Stimulated activated memory B cell treated with anti-CD40 and anti-IgM and Interleukin-4, amounts not matched to agents 10 μg/mL and 1 μg/mL and 100 μg/mL, for 72 hours (primary cell): ENCODE measurements at regions not wholly inside any gene's neighbourhood (a gene's known extent, or its start where the extent isn't known, plus 50 kb on each side); places are given as distances from the start of the nearest gene placed in this dataset.
A peak's percentile ranks its signal among the peaks of the same experiment; 100 is the strongest.

Experiments used
- ATAC-seq: fragments of 150-1000 bp; cut with Tn5 transposase; 2 replicates; pipeline ENCODE4 v1.10.0; 2021
- H3K27ac Mint-ChIP-seq: one replicate; pipeline ENCODE4 v1.8.0; 2022; ENCODE audit warnings: mild to moderate bottlenecking, mixed read lengths
- H3K27me3 Mint-ChIP-seq: one replicate; pipeline ENCODE4 v1.8.0; 2022; ENCODE audit warnings: mixed read lengths
- H3K36me3 Mint-ChIP-seq: one replicate; pipeline ENCODE4 v1.8.0; 2022; ENCODE audit warnings: mixed read lengths
- H3K4me1 Mint-ChIP-seq: one replicate; pipeline ENCODE4 v1.8.0; 2022; ENCODE audit warnings: mixed read lengths
- H3K4me3 Mint-ChIP-seq: one replicate; pipeline ENCODE4 v1.8.0; 2022; ENCODE audit warnings: mild to moderate bottlenecking, moderate library complexity, mixed read lengths
- H3K9me3 Mint-ChIP-seq: one replicate; pipeline ENCODE4 v1.8.0; 2022; ENCODE audit warnings: mixed read lengths

DNA sequence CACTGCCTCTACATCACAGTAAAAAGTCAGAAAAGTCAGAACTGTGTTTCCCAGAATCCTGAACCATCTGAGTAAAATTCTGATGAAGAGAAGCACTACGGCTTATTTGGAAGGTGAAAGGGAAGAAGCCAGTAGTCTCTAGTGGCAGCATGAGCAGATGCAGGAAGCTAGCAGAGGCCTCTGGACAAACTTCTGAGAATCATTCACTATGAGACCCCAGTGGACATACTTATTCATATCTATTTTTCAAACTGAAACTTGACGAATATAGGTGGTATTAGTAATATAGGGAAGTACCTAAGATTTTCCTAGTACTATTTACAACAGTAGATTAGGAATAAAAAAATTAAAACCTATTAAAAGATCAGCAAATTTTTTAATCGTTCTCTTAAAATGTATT is 272.8 kb upstream of the TTC14 start:
- H3K36me3 Mint-ChIP-seq = no peaks in the 10 kb centered on the region
- no peaks in the 10 kb centered on the region for H3K4me1 Mint-ChIP-seq
- no peak overlapping the region for H3K4me3 Mint-ChIP-seq
- H3K9me3 Mint-ChIP-seq = peaks cover 3% of the 10 kb centered on the region
- H3K27me3 Mint-ChIP-seq = no peaks in the 10 kb centered on the region
- no peak overlapping the region for H3K27ac Mint-ChIP-seq
- peak; percentile 44 for ATAC-seq

DNA sequence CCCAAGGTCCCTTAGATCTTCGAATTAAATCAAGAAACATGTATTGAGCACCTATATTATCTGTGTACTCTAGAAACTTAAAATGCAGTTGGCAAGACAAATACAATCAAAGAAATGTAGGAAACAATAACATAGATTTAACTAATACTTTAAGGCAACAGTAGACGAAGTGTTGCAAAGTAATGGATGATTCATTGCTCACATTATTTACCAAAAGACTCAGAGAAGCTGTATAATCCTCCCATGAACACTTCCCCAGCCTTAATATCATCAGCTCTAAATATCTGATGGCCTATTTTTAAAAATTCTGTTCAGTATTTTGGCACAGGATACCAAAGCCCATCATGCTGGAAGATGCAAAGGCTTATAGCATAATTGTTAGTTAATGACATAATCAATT is 272.1 kb upstream of the TTC14 start:
- Mint-ChIP-seq H3K4me3 (no peak overlapping the region), H3K4me1 (no peaks in the 10 kb centered on the region), H3K27ac (no peak overlapping the region), H3K27me3 (no peaks in the 10 kb centered on the region), H3K9me3 (peaks cover 3% of the 10 kb centered on the region), H3K36me3 (no peaks in the 10 kb centered on the region)
- ATAC-seq = no peak

DNA sequence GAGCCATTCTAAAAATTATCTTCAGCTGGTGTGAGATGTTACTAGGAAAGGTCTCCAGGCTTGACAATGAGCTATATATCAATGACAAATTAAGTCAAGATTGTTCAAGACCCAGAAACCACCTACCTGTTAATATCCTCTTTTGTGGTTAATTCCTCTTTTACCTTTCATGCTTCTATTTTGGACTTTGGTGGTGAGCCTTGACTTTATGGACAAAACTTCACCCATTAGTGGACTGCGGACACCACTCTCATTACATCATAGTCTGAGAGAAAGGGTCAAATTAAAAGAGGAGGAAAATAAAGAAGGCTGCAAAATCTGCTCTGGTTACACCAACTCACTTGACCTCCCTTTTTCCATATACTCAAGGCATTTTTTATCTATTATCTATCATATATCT is 271.5 kb upstream of the TTC14 start:
- Mint-ChIP-seq H3K27me3 (no peaks in the 10 kb centered on the region), H3K4me3 (no peak overlapping the region), H3K36me3 (no peaks in the 10 kb centered on the region), H3K27ac (no peak overlapping the region), H3K9me3 (peaks cover 3% of the 10 kb centered on the region), H3K4me1 (no peaks in the 10 kb centered on the region)
- no peak for ATAC-seq

DNA sequence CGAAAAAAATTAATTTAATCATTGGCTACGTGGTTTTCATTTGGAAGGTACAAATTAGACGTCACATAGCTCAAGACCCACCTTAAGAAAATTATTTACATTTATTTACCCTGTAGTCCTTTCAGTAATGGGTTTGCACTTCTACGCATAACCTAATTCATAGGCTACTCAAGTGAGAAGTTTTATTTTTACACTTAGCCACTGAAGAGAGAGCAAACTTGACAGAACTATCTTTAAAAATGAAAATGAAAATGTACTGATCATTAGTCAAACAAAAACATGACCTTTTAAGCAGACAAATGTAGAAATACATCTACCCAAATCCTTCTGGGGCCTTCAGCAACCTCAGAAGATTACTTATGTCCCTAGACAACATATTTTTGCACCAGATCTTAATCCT is 269.4 kb upstream of the TTC14 start:
- no peak for ATAC-seq
- peaks cover 3% of the 10 kb centered on the region for H3K9me3 Mint-ChIP-seq
- H3K27ac Mint-ChIP-seq = no peak overlapping the region
- H3K4me3 Mint-ChIP-seq = no peak overlapping the region
- no peaks in the 10 kb centered on the region for H3K4me1 Mint-ChIP-seq
- no peaks in the 10 kb centered on the region for H3K27me3 Mint-ChIP-seq
- no peaks in the 10 kb centered on the region for H3K36me3 Mint-ChIP-seq

DNA sequence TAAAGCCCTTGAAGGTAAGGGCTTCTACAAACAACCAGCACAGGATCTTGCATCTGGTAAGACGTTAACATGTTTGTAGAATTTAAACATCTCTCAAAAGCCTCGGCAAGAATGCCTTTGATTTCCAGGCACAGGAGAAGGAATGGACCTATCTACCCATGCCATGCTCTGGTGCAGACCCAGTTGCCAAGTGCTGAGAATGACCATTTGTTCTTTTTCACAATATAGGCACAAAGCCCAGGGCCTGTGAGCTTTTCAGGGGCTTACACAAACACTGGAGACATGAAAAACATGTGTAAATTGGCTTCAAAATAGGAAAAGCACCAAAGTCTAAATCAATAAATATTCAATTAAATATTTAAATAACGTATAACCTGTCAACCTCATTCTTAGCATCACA is 266.9 kb upstream of the TTC14 start:
- H3K27ac Mint-ChIP-seq = no peak overlapping the region
- no peaks in the 10 kb centered on the region for H3K27me3 Mint-ChIP-seq
- no peak overlapping the region for H3K4me3 Mint-ChIP-seq
- H3K36me3 Mint-ChIP-seq = no peaks in the 10 kb centered on the region
- ATAC-seq = no peak
- peaks cover 3% of the 10 kb centered on the region for H3K9me3 Mint-ChIP-seq
- no peaks in the 10 kb centered on the region for H3K4me1 Mint-ChIP-seq

DNA sequence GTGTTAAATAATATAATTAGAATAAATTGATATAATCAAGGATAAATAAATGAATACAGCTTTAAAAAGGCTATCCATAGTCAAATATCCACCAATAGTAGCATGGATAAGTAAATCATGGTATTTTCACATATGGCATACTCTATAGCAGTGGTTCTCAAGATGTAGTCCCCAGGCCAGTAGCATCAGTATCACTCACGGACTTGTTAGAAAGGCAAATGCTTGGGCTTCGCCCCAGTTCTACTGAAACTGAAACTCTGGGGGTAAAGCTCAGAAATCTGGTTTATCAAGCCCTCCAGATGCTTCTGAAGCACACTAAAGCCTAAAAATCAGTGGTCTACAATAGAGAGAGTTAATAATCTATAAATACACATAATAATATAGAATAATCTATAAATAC is 261.6 kb upstream of the TTC14 start:
- no peak for ATAC-seq
- Mint-ChIP-seq H3K36me3 (no peaks in the 10 kb centered on the region), H3K4me1 (no peaks in the 10 kb centered on the region), H3K9me3 (no peaks in the 10 kb centered on the region), H3K27ac (no peak overlapping the region), H3K27me3 (no peaks in the 10 kb centered on the region), H3K4me3 (no peak overlapping the region)

DNA sequence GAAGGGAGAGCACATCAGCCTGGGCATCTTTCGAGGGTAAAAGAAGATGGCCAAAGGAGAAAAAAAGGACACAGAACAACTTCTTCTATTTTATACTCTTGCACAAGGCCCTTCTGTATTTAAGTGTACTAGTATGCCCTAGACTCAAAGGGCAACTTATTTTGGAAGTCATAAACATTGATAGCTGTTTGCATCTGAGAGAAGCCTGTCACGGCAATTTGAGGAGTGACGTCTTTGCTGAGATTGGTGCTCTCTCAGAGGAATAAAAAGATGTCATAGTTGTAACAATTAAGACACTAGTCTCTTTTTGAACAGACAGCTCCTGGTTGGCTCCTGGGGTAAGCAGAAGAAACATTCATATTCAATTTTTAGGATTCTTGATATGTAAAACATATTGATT is 260.4 kb upstream of the TTC14 start:
- Mint-ChIP-seq H3K4me1 (no peaks in the 10 kb centered on the region), H3K27me3 (no peaks in the 10 kb centered on the region), H3K27ac (no peak overlapping the region), H3K4me3 (no peak overlapping the region), H3K36me3 (no peaks in the 10 kb centered on the region), H3K9me3 (no peaks in the 10 kb centered on the region)
- ATAC-seq = no peak

DNA sequence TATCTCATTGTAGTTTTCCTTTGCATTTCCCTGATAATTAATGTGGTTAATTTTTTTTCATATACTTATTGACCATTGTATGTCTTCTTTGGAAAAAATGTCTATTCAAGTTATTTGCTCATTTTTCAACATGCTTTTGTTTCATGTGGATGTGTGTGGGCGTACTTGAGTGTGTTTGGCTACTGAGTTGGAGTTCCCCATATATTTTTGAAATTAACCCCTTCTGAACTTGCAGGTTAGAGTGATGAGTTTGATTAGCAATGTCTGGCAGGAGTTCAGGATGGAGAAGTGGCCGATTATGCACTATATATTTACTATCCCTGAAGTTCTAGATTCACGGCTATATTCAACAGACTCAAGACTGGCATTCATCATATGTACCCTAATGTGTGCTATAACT is 250.4 kb upstream of the TTC14 start:
- Mint-ChIP-seq H3K36me3 (no peaks in the 10 kb centered on the region), H3K27ac (no peak overlapping the region), H3K27me3 (no peaks in the 10 kb centered on the region), H3K4me1 (no peaks in the 10 kb centered on the region), H3K4me3 (no peak overlapping the region), H3K9me3 (peaks cover 6% of the 10 kb centered on the region)
- no peak for ATAC-seq

DNA sequence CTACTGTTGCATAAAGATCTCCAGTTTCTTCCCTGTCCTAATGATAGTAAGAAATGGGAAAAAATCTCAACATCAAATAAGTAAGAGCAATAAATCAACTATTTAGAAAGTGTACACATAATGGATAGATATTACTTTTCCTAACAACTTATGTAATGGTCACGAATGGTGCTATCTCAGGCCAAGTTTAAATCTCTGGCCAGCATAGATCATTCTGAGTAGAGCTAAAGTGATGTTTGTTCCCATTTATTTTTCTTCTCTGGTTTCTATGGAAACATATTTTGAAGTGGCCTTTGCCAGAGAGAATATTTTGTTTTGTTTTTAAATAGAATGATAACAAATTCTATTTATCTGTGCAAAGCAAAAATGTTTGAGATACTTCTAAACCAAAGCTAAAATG is 249.7 kb upstream of the TTC14 start:
- Mint-ChIP-seq H3K9me3 (peaks cover 2% of the 10 kb centered on the region), H3K4me1 (no peaks in the 10 kb centered on the region), H3K27me3 (no peaks in the 10 kb centered on the region), H3K27ac (no peak overlapping the region), H3K4me3 (no peak overlapping the region), H3K36me3 (no peaks in the 10 kb centered on the region)
- no peak for ATAC-seq

DNA sequence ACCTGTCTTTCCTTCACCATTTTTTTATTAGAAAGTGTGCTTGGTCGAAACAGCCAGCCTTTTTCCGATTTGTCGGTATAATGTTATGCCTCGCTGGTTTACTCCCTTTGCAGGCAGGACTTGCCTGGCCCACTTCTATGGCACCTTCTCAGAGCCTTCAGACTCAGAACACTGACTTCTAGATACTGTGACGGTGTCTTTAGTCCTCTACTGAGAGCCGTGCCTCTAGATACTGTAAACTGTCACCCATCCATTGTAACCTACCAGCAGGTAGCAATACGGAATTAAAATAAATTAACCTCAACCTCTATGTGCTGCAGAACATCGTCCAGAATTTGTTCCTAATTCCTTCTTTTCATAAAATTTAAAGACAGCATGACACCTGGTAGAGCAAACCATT is 247.7 kb upstream of the TTC14 start:
- H3K4me1 Mint-ChIP-seq = no peaks in the 10 kb centered on the region
- H3K9me3 Mint-ChIP-seq = no peaks in the 10 kb centered on the region
- no peak overlapping the region for H3K27ac Mint-ChIP-seq
- H3K36me3 Mint-ChIP-seq = no peaks in the 10 kb centered on the region
- no peak for ATAC-seq
- H3K27me3 Mint-ChIP-seq = no peaks in the 10 kb centered on the region
- H3K4me3 Mint-ChIP-seq = no peak overlapping the region

DNA sequence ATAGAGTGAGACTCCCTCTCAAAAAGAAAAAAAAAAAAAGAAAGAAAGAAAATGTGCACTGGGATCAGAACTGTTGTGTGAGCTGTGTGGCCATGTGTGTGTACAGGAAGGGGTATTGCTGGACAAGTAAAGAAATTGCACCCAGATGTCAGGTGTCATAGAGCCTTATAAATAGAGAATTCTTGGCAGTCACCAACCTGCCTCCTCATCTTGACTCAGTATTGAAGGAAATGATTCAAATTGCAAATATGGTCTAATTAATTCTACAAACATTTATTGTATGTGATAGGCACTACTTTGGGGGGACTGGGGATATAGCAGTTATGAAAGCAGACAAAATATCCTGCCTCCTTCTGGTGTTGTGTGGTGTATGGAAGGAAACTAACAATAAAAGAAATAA is 243.8 kb upstream of the TTC14 start:
- Mint-ChIP-seq H3K9me3 (peaks cover 6% of the 10 kb centered on the region), H3K4me3 (no peak overlapping the region), H3K36me3 (no peaks in the 10 kb centered on the region), H3K4me1 (no peaks in the 10 kb centered on the region), H3K27me3 (no peaks in the 10 kb centered on the region), H3K27ac (no peak overlapping the region)
- no peak for ATAC-seq

DNA sequence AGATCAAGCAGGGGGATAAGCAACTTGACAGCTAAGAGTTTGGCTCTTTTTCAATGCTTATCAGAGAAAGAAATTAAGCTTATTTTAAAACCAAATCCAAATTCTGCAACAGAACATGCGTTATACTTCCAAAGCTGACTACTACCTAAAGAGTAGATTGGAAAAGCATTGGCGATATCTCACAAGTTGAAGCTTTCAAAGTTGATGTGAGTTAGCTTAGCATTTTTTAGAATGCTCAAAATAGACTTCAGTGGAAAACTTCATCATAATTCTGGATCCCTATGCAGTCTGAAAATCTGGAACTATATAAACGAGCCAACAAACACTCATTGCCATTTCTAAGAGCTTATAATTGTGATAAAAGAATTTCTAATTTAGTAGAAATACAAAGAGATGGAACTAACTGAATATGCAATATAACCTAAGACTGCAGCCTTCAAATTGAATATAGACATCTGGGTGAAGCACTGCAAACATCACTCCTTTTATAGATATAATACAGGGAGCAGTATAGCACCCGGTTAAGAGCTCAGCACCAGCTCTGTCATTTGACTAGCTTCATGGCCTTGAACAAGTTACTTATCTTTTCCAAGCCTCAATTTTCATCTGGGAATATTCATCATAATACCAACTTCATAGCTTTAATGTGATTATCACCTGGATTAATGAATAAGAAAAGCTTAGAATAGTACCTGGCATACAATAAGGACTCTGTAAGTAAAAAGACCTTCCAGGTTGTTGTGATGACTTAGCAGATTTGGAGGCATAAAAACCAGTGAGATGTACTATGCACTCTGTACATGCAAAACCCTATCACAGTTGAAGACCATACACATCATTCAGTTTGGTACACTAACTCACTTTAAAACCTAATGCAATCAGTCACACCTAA is 242.7 kb upstream of the TTC14 start:
- ATAC-seq = no peak
- peaks cover 6% of the 10 kb centered on the region for H3K9me3 Mint-ChIP-seq
- H3K27ac Mint-ChIP-seq = no peak overlapping the region
- H3K4me1 Mint-ChIP-seq = no peaks in the 10 kb centered on the region
- H3K36me3 Mint-ChIP-seq = no peaks in the 10 kb centered on the region
- no peaks in the 10 kb centered on the region for H3K27me3 Mint-ChIP-seq
- no peak overlapping the region for H3K4me3 Mint-ChIP-seq

DNA sequence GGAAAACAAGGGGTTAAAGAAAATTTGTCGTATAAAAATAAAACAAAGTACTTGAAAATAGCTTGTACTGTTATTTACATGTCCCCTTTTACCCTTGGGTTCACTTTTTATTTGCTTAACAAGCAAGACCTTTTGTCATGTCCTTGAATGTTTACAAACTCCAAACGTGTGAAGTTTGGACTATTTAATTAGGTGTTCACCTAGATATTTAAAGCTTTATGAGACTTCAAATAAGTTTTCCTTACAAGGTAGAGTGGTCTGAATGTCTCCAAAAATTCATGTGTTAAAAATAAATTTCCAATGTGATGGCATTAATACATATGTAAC is 242.0 kb upstream of the TTC14 start:
- H3K4me1 Mint-ChIP-seq = no peaks in the 10 kb centered on the region
- no peaks in the 10 kb centered on the region for H3K36me3 Mint-ChIP-seq
- H3K27me3 Mint-ChIP-seq = no peaks in the 10 kb centered on the region
- no peak for ATAC-seq
- no peak overlapping the region for H3K4me3 Mint-ChIP-seq
- H3K27ac Mint-ChIP-seq = no peak overlapping the region
- peaks cover 6% of the 10 kb centered on the region for H3K9me3 Mint-ChIP-seq

DNA sequence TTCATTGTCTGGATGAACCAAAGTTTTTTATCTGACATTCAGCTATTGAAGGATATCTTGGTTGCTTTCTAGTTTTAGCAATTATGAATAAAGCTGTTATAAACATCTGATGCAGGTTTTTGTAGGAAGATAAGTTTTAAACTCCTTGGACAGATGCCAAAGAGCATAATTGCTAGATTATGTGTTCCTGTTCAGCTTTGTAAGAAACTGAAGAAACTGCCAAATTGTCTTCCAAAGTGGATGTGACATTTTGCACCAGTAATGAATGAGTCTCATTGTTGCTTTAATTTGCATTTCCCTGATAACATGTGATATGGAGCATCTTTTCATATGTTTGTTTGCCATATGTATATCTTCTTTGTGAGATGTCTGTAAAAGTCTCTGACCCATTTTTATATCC is 239.9 kb upstream of the TTC14 start:
- no peak overlapping the region for H3K4me3 Mint-ChIP-seq
- peaks cover 13% of the 10 kb centered on the region for H3K27me3 Mint-ChIP-seq
- no peak for ATAC-seq
- no peaks in the 10 kb centered on the region for H3K4me1 Mint-ChIP-seq
- H3K9me3 Mint-ChIP-seq = peaks cover 6% of the 10 kb centered on the region
- H3K36me3 Mint-ChIP-seq = no peaks in the 10 kb centered on the region
- no peak overlapping the region for H3K27ac Mint-ChIP-seq

DNA sequence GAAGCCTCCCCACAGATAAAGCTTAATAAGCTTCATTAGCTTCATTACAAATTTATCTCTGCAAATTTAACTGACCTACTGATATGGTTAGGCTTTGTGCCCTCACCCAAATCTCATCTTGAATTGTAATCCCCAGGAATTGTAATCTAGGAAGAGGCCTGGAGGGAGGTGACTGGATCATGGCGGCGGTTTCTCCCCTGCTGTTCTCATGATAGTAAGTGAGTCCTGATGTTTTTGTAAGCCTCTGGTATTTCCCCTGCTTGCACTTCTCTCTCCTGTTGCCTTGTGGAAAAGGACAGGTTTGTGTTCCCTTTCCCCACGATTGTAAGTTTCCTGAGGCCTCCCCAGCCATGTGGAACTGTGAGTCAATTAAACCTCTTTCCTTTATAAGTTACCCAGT is 226.1 kb upstream of the TTC14 start:
- H3K4me3 Mint-ChIP-seq = no peak overlapping the region
- no peaks in the 10 kb centered on the region for H3K36me3 Mint-ChIP-seq
- H3K27ac Mint-ChIP-seq = no peak overlapping the region
- ATAC-seq = no peak
- H3K27me3 Mint-ChIP-seq = no peaks in the 10 kb centered on the region
- H3K4me1 Mint-ChIP-seq = no peaks in the 10 kb centered on the region
- H3K9me3 Mint-ChIP-seq = peaks cover 10% of the 10 kb centered on the region

DNA sequence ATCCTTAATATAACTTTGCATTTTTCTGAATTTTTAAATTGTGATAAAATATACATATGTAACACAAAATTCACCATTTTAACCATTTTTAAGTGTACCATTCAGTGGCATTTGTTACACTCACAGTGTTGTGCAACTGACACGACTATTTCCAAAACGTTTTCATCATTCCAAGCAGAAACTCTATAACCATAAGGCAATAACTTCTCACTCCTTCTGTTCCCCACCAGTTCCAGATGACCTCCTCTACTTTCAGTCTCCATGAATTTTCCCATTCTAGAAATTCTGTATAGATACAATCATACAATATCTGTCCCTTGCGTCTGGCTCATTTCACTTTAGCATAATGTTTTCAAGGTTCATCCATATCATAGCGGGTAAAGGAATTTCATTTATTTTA is 223.5 kb upstream of the TTC14 start:
- no peak for ATAC-seq
- no peak overlapping the region for H3K4me3 Mint-ChIP-seq
- no peaks in the 10 kb centered on the region for H3K36me3 Mint-ChIP-seq
- H3K27ac Mint-ChIP-seq = no peak overlapping the region
- H3K4me1 Mint-ChIP-seq = no peaks in the 10 kb centered on the region
- H3K9me3 Mint-ChIP-seq = peaks cover 6% of the 10 kb centered on the region
- H3K27me3 Mint-ChIP-seq = no peaks in the 10 kb centered on the region
